GM21723 (cell line): ENCODE measurements at regions not wholly inside any gene's neighbourhood (a gene's known extent, or its start where the extent isn't known, plus 50 kb on each side); places are given as distances from the start of the nearest gene placed in this dataset.

Source experiments
- ATAC-seq: cut with Tn5 transposase; IDR thresholded peaks from one replicate; pipeline ENCODE4 v1.9.1; 2021; ENCODE audit warnings: mild to moderate bottlenecking, moderate library complexity; ENCODE audit not compliant: unreplicated experiment

- ATAC-seq = no peak
Observed at GRCh38 chr2:160670618-160671017, 177.0 kb upstream of the RBMS1 start.

GRCh38 chr2:160672211-160672610 is 178.6 kb upstream of the RBMS1 start:
- ATAC-seq = no peak

GRCh38 chr2:160674146-160674750 is 180.6 kb upstream of the RBMS1 start:
- no peak for ATAC-seq

- no peak for ATAC-seq
Observed at GRCh38 chr2:160679686-160680085, 186.1 kb upstream of the RBMS1 start.

GRCh38 chr2:160680294-160680693 is 186.7 kb upstream of the RBMS1 start:
- ATAC-seq = no peak

GRCh38 chr2:160680974-160681373 is 187.4 kb upstream of the RBMS1 start:
- no peak for ATAC-seq

- ATAC-seq = no peak
Observed at GRCh38 chr2:160683206-160683605, 189.6 kb upstream of the RBMS1 start.

- no peak for ATAC-seq
Observed at GRCh38 chr2:160687629-160688028, 194.0 kb upstream of the RBMS1 start.

- no peak for ATAC-seq
Observed at GRCh38 chr2:160689441-160689840, 195.8 kb upstream of the RBMS1 start.

- ATAC-seq = no peak
Observed at GRCh38 chr2:160694221-160694620, 200.6 kb upstream of the RBMS1 start.

GRCh38 chr2:160694631-160695030 is 201.0 kb upstream of the RBMS1 start:
- no peak for ATAC-seq

GRCh38 chr2:160695402-160696086 is 201.9 kb upstream of the RBMS1 start:
- ATAC-seq = no peak

GRCh38 chr2:160696087-160696452 is 202.5 kb upstream of the RBMS1 start:
- no peak for ATAC-seq

- ATAC-seq = no peak
Observed at GRCh38 chr2:160697817-160698216, 204.2 kb upstream of the RBMS1 start.

- no peak for ATAC-seq
Observed at GRCh38 chr2:160700021-160700814, 206.6 kb upstream of the RBMS1 start.

GRCh38 chr2:160701822-160702221 is 208.2 kb upstream of the RBMS1 start:
- ATAC-seq = no peak

- no peak for ATAC-seq
Observed at GRCh38 chr2:160702754-160703153, 209.1 kb upstream of the RBMS1 start.

GRCh38 chr2:160703648-160704585 is 210.3 kb upstream of the RBMS1 start:
- peak; percentile 94 for ATAC-seq

- no peak for ATAC-seq
Observed at GRCh38 chr2:160715428-160715827, 221.8 kb upstream of the RBMS1 start.

GRCh38 chr2:160719116-160719515 is 225.5 kb upstream of the RBMS1 start:
- no peak for ATAC-seq

GRCh38 chr2:160720098-160720497 is 226.5 kb upstream of the RBMS1 start:
- ATAC-seq = no peak
